Esophagus squamous epithelium (tissue), 4 donors: ENCODE measurements at regions not wholly inside any gene's neighbourhood (a gene's known extent, or its start where the extent isn't known, plus 50 kb on each side); places are given as distances from the start of the nearest gene placed in this dataset.

Source experiments
- POLR2A ChIP-seq, 4 donors: fragments of 450-650 bp; IDR thresholded peaks; one replicate each; pipeline ENCODE4 v1.6.1; 2017; ENCODE audit warnings: antibody characterized with exemption in 4 of 4, mild to moderate bottlenecking in 4 of 4, moderate library complexity in 3 of 4
- TF ChIP-seq, protein P1 (sequence below), 6 experiments: fragments of 450-650 bp in 4 of 6; fragments of 200-600 bp in 2 of 6; sonication (generic) in 2 of 6; IDR thresholded peaks; one replicate each; pipeline ENCODE4 v1.5.1; 2016 to 2019; ENCODE audit warnings: antibody characterized with exemption in 6 of 6, mild to moderate bottlenecking in 4 of 6, moderate library complexity in 4 of 6

DNA sequence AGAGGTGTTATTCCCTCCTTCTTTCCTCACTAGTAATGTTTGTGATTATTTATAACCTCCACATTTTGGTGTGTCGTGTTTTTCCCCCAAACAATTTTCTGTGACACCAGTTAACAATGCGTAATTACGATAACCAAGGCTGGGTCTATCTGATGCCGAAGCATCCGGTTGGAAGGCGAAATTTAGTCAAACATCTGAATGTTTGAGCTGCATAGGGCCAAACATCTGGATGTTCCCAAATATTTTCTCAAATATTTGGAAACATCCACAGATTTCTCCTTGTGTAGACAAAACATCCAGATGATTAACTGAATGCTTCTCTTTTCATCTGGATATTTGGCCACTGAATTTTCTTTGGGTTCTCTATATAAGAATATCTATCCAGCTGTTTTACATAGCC, 371.7 kb downstream of the NFIB start:
- TF ChIP-seq, protein P1, sequence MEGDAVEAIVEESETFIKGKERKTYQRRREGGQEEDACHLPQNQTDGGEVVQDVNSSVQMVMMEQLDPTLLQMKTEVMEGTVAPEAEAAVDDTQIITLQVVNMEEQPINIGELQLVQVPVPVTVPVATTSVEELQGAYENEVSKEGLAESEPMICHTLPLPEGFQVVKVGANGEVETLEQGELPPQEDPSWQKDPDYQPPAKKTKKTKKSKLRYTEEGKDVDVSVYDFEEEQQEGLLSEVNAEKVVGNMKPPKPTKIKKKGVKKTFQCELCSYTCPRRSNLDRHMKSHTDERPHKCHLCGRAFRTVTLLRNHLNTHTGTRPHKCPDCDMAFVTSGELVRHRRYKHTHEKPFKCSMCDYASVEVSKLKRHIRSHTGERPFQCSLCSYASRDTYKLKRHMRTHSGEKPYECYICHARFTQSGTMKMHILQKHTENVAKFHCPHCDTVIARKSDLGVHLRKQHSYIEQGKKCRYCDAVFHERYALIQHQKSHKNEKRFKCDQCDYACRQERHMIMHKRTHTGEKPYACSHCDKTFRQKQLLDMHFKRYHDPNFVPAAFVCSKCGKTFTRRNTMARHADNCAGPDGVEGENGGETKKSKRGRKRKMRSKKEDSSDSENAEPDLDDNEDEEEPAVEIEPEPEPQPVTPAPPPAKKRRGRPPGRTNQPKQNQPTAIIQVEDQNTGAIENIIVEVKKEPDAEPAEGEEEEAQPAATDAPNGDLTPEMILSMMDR (IDR thresholded peaks at IDR 0.05) = no peak
- no peak for TF ChIP-seq POLR2A (IDR thresholded peaks at IDR 0.05)
